Endothelial cell of umbilical vein (primary cell): ENCODE measurements at regions not wholly inside any gene's neighbourhood (a gene's known extent, or its start where the extent isn't known, plus 50 kb on each side); places are given as distances from the start of the nearest gene placed in this dataset.

Experiments used
- BruUV-seq: library from RNA; stranded (reverse); fragments of 400-500 nt; replicated peaks from 2 replicates; lab custom pipeline; 2021; lab: Mats Ljungman, UMichigan
- CTCF ChIA-PET: fragments of 300-600, 350-600 bp; sonication (Branson Sonifier 250); formaldehyde crosslinking; loops from one replicate; lab custom pipeline; 2021; ENCODE audit warnings: antibody characterized with exemption, inconsistent platforms; lab: Charles Lee
- POLR2A ChIA-PET: fragments of 300-600, 350-600 bp; sonication (Branson Sonifier 250); formaldehyde crosslinking; loops from one replicate; lab custom pipeline; 2021; ENCODE audit warnings: antibody characterized with exemption, inconsistent platforms; lab: Charles Lee
- DNase-seq: peaks from one replicate; pipeline ENCODE4 v3.0.0-alpha.2; 2011; ENCODE audit warnings: low read depth, low spot score
- FAIRE-seq: peaks from 2 replicates; lab custom pipeline; 2011; peaks lifted over from hg19 to GRCh38; lab: Jason Lieb, UNC
- H2AFZ ChIP-seq: 2 replicates; pipeline ENCODE4 v1.6.0; 2012; ENCODE audit warnings: low read depth, low read length, control low read depth, inconsistent platforms
- H3K27ac ChIP-seq: 2 replicates; pipeline ENCODE4 v1.5.1; 2011; ENCODE audit warnings: low read depth, mild to moderate bottlenecking, control low read depth, low read length, moderate library complexity; ENCODE audit not compliant: insufficient read depth
- H3K27me3 ChIP-seq, 2 experiments: 2 replicates each; pipeline versions ENCODE4 v1.6.0 to v1.6.1; 2011; ENCODE audit warnings: low read length in 2 of 2, mixed read lengths in 1 of 2; ENCODE audit not compliant: control insufficient read depth in 2 of 2, insufficient read depth in 2 of 2
- H3K36me3 ChIP-seq, 2 experiments: 2 replicates in 1 of 2; 3 replicates in 1 of 2; pipeline ENCODE4 v1.5.1; 2011; ENCODE audit warnings: low read length in 2 of 2, mild to moderate bottlenecking in 1 of 2, moderate library complexity in 1 of 2; ENCODE audit not compliant: control insufficient read depth in 2 of 2, insufficient read depth in 2 of 2; ENCODE audit errors: extremely low read depth in 1 of 2
- H3K4me1 ChIP-seq: 3 replicates; pipeline ENCODE4 v1.5.1; 2011; ENCODE audit warnings: mild to moderate bottlenecking, low read length; ENCODE audit not compliant: control insufficient read depth, insufficient read depth; ENCODE audit errors: extremely low read depth
- H3K4me2 ChIP-seq: 2 replicates; pipeline ENCODE4 v1.6.1; 2011; ENCODE audit warnings: low read length, control low read depth, mixed read lengths; ENCODE audit not compliant: insufficient read depth
- H3K4me3 ChIP-seq, 3 experiments: fragments of 200-600 bp in 1 of 3; sonication (generic), shearing (Covaris generic) in 1 of 3; replicated peaks in 1 of 3; 2 replicates each; pipeline ENCODE4 v1.5.1; 2011 to 2016; ENCODE audit warnings: control low read depth in 3 of 3, low read length in 3 of 3, mild to moderate bottlenecking in 2 of 3, inconsistent platforms in 1 of 3, low read depth in 1 of 3, moderate library complexity in 1 of 3; ENCODE audit not compliant: insufficient read depth in 1 of 3
- H3K79me2 ChIP-seq: 2 replicates; pipeline ENCODE4 v1.6.0; 2012; ENCODE audit warnings: low read length, inconsistent platforms; ENCODE audit not compliant: control insufficient read depth, insufficient read depth
- H3K9ac ChIP-seq: replicated peaks from 2 replicates; pipeline ENCODE3; 2011; ENCODE audit warnings: low read length, control low read depth; ENCODE audit not compliant: insufficient read depth; ENCODE audit errors: extremely low read depth
- H3K9me1 ChIP-seq: replicated peaks from 3 replicates; pipeline ENCODE4 v1.6.0; 2011; ENCODE audit warnings: mild to moderate bottlenecking, low read length; ENCODE audit not compliant: control insufficient read depth, insufficient read depth; ENCODE audit errors: extremely low read depth
- H3K9me3 ChIP-seq: replicated peaks from 2 replicates; pipeline ENCODE4 v1.5.1; 2012; ENCODE audit warnings: low read length, inconsistent platforms; ENCODE audit not compliant: control insufficient read depth, insufficient read depth
- H4K20me1 ChIP-seq: replicated peaks from 2 replicates; pipeline ENCODE3; 2011; ENCODE audit warnings: mild to moderate bottlenecking, low read length; ENCODE audit not compliant: control insufficient read depth, insufficient read depth; ENCODE audit errors: extremely low read depth
- EZH2 ChIP-seq: IDR thresholded peaks from 2 replicates; pipeline ENCODE4 v1.6.1; 2012; ENCODE audit warnings: borderline replicate concordance, low read depth, mild to moderate bottlenecking, moderate library complexity, low read length, inconsistent platforms; ENCODE audit not compliant: severe bottlenecking
- FOS ChIP-seq: IDR thresholded peaks from 2 replicates; pipeline ENCODE4 v1.6.1; 2011; ENCODE audit warnings: mild to moderate bottlenecking, low read length, moderate library complexity, borderline replicate concordance; ENCODE audit not compliant: insufficient read depth
- GATA2 ChIP-seq: IDR thresholded peaks from 2 replicates; pipeline ENCODE4 v1.7.0; 2011; ENCODE audit warnings: low read depth, mild to moderate bottlenecking, moderate library complexity, mixed read lengths, low read length; ENCODE audit not compliant: insufficient read length, insufficient read depth
- JUN ChIP-seq: IDR thresholded peaks from 2 replicates; pipeline ENCODE4 v1.6.1; 2011; ENCODE audit warnings: borderline replicate concordance, low read depth; ENCODE audit not compliant: insufficient read length, insufficient read depth
- MYC ChIP-seq: IDR thresholded peaks from one replicate; pipeline ENCODE4 v1.6.1; 2011; ENCODE audit warnings: mild to moderate bottlenecking, low read depth, low read length
- POLR2A ChIP-seq: IDR thresholded peaks from 2 replicates; pipeline ENCODE4 v1.6.1; 2012; ENCODE audit warnings: low read depth, mild to moderate bottlenecking, control low read depth, low read length
- POLR2AphosphoS5 ChIP-seq: IDR thresholded peaks from 2 replicates; pipeline ENCODE4 v1.6.1; 2012; ENCODE audit warnings: low read depth, mild to moderate bottlenecking, control low read depth, low read length, moderate library complexity; ENCODE audit not compliant: insufficient read depth
- dilution Hi-C: fragments of 300-500 bp; cut with MboI; formaldehyde crosslinking; loops from one replicate; pipeline ENCODE4 v1.15.0; 2019; ENCODE audit warnings: low sequenced_read_pairs; ENCODE audit not compliant: extremely low pct_ligation_motif_present
- intact Hi-C: fragments of 100-400 bp; cut with micrococcal nuclease; formaldehyde crosslinking; loops from one replicate; pipeline ENCODE4 v1.10.0; 2022
- TF ChIP-seq, protein P1 (sequence below): IDR thresholded peaks from 2 replicates; pipeline ENCODE4 v1.6.1; 2011; ENCODE audit not compliant: insufficient read depth, insufficient read length
- TF ChIP-seq, protein P2 (sequence below), 2 donors: IDR thresholded peaks; 1 replicate in 1 of 2; 2 replicates in 1 of 2; pipeline ENCODE4 v1.5.1; 2011; ENCODE audit warnings: low read length in 2 of 2, mild to moderate bottlenecking in 2 of 2, moderate library complexity in 2 of 2, control low read depth in 1 of 2, inconsistent platforms in 1 of 2, low read depth in 1 of 2; ENCODE audit not compliant: insufficient read depth in 1 of 2; ENCODE audit errors: extremely low read depth in 1 of 2

DNA sequence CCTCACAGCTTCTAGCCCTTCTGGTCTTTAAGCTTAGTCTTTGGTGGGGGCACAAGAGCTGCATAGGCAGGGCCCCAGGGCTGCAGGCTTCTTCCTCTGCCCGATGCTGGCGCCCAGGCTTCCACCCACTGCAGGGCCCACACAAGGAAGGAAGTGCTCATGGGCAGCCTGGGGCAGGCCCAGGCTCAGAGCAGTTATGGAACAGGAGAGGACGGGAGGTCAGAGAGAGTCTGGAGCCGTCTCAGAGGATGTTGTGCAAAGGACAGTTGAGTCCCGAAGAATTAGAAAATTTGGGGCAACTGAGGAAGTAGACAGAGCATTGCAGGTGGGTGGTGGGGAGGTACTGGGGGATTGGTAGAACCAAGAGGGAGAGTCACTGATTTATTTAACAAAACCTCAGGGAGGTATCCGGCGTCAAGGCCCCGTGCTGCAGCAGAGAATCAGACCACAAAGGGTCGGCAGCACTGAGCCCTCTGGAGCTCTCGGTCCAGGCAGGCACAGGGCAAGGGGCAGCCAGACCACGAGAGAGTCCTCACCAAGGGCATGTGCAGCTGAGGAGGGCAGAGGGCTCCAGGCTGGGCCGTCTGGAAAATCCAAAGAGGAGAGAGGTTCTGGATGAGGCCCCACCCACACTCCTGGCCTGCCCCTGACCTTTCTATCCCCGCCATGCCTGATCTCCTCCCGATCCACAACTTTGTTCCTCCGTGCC lies 110.8 kb upstream of the GLI2 start:
- no peaks in the 10 kb centered on the region for H3K79me2 ChIP-seq
- no peak overlapping the region for H3K4me3 ChIP-seq
- H3K36me3 ChIP-seq: no peaks in the 10 kb centered on the region
- intact Hi-C loops: no loop called here
- H2AFZ ChIP-seq: no peak overlapping the region
- H3K9me3 ChIP-seq: no peaks in the 10 kb centered on the region
- no peaks in the 10 kb centered on the region for H4K20me1 ChIP-seq
- H3K27me3 ChIP-seq: peaks cover 2 to 3% of the 10 kb centered on the region in 2 experiments
- CTCF ChIA-PET: no interaction called here
- no TSS peak for BruUV-seq
- no peak for DNase-seq
- dilution Hi-C loops: no loop called here
- FAIRE-seq: no peak
- no peaks in the 10 kb centered on the region for H3K4me1 ChIP-seq
- no peak overlapping the region for H3K9ac ChIP-seq
- POLR2A ChIA-PET: no interaction called here
- no peaks in the 10 kb centered on the region for H3K9me1 ChIP-seq
- H3K27ac ChIP-seq: no peak overlapping the region
- TF ChIP-seq, protein P1, sequence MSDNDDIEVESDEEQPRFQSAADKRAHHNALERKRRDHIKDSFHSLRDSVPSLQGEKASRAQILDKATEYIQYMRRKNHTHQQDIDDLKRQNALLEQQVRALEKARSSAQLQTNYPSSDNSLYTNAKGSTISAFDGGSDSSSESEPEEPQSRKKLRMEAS: no peak
- no peak for TF ChIP-seq FOS
- no peak for TF ChIP-seq POLR2AphosphoS5
- no peak for TF ChIP-seq JUN
- TF ChIP-seq, protein P2, sequence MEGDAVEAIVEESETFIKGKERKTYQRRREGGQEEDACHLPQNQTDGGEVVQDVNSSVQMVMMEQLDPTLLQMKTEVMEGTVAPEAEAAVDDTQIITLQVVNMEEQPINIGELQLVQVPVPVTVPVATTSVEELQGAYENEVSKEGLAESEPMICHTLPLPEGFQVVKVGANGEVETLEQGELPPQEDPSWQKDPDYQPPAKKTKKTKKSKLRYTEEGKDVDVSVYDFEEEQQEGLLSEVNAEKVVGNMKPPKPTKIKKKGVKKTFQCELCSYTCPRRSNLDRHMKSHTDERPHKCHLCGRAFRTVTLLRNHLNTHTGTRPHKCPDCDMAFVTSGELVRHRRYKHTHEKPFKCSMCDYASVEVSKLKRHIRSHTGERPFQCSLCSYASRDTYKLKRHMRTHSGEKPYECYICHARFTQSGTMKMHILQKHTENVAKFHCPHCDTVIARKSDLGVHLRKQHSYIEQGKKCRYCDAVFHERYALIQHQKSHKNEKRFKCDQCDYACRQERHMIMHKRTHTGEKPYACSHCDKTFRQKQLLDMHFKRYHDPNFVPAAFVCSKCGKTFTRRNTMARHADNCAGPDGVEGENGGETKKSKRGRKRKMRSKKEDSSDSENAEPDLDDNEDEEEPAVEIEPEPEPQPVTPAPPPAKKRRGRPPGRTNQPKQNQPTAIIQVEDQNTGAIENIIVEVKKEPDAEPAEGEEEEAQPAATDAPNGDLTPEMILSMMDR (IDR thresholded peaks at IDR 0.05; ENCODE audit: extremely low read depth in 1 of 2, insufficient read depth in 1 of 2, low read depth in 1 of 2, low read length in 2 of 2): no peak
- no peak for TF ChIP-seq GATA2
- TF ChIP-seq POLR2A: no peak
- no peak for TF ChIP-seq EZH2
- TF ChIP-seq MYC: no peak
- H3K4me2 ChIP-seq: no peak overlapping the region
